Ishikawa (cell line): ENCODE measurements at regions not wholly inside any gene's neighbourhood (a gene's known extent, or its start where the extent isn't known, plus 50 kb on each side); places are given as distances from the start of the nearest gene placed in this dataset.

Source experiments
- CEBPB ChIP-seq: IDR thresholded peaks from 2 replicates; pipeline ENCODE4 v1.6.1; 2012
- CREB1 ChIP-seq: IDR thresholded peaks from 2 replicates; pipeline ENCODE4 v1.6.1; 2012; ENCODE audit warnings: low read depth
- EGR1 ChIP-seq: IDR thresholded peaks from 2 replicates; pipeline ENCODE4 v1.6.1; 2012
- EP300 ChIP-seq: IDR thresholded peaks from 2 replicates; pipeline ENCODE4 v1.6.1; 2012; ENCODE audit warnings: borderline replicate concordance
- FOXM1 ChIP-seq: IDR thresholded peaks from 2 replicates; pipeline ENCODE4 v1.6.1; 2012; ENCODE audit warnings: low read depth, borderline replicate concordance
- MAX ChIP-seq: IDR thresholded peaks from 2 replicates; pipeline ENCODE4 v1.6.1; 2012
- NFIC ChIP-seq: IDR thresholded peaks from 2 replicates; pipeline ENCODE4 v1.6.1; 2012
- RAD21 ChIP-seq: IDR thresholded peaks from 2 replicates; pipeline ENCODE4 v1.6.1; 2012; ENCODE audit warnings: low read depth
- REST ChIP-seq: IDR thresholded peaks from 2 replicates; pipeline ENCODE4 v1.6.1; 2012; ENCODE audit warnings: low read depth, mild to moderate bottlenecking
- TAF1 ChIP-seq: IDR thresholded peaks from 2 replicates; pipeline ENCODE4 v1.6.1; 2012; ENCODE audit warnings: low read depth, mild to moderate bottlenecking
- TCF12 ChIP-seq: IDR thresholded peaks from 2 replicates; pipeline ENCODE4 v1.6.1; 2012; ENCODE audit warnings: low read depth
- TEAD4 ChIP-seq: IDR thresholded peaks from 2 replicates; pipeline ENCODE4 v1.6.1; 2012
- YY1 ChIP-seq: IDR thresholded peaks from 2 replicates; pipeline ENCODE4 v1.6.1; 2012; ENCODE audit warnings: low read depth
- ZBTB7A ChIP-seq: IDR thresholded peaks from 2 replicates; pipeline ENCODE4 v1.6.1; 2012; ENCODE audit warnings: low read depth
- TF ChIP-seq, protein P1 (sequence below): IDR thresholded peaks from 2 replicates; pipeline ENCODE4 v1.6.1; 2012

- TF ChIP-seq REST (no peak), EGR1 (no peak), YY1 (no peak), NFIC (no peak), TAF1 (no peak), FOXM1 (no peak), TCF12 (no peak), CREB1 (no peak), TEAD4 (no peak), MAX (no peak), EP300 (no peak), RAD21 (no peak), CEBPB (no peak)
- TF ChIP-seq, protein P1, sequence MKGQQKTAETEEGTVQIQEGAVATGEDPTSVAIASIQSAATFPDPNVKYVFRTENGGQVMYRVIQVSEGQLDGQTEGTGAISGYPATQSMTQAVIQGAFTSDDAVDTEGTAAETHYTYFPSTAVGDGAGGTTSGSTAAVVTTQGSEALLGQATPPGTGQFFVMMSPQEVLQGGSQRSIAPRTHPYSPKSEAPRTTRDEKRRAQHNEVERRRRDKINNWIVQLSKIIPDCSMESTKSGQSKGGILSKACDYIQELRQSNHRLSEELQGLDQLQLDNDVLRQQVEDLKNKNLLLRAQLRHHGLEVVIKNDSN: no peak
Measured at GRCh38 chr1:166700696-166701095, 138.6 kb upstream of the POGK start.

- TF ChIP-seq TEAD4 (no peak), TAF1 (no peak), CREB1 (no peak), RAD21 (no peak), YY1 (no peak), CEBPB (no peak), NFIC (no peak), MAX (no peak)
Measured at GRCh38 chr1:166701603-166702100, 137.6 kb upstream of the POGK start.

DNA sequence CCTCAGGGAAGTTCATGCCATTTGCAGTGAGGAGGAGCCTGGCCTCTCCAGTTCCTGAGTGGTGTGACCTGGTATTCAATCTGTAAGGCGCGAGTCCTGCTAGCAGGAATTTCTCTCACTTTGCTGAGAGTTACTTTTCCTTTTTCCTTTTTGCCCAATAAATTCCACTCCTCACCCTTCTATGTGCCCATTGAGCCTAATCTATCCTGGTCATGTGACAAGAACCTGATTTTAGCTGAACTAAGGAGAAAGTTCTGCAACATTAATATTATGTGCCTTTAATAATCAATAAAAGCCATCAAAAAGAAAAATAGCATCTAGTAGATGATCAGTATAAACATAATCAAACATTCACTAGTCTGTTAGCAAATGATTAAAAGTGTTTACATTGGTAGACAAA lies 136.1 kb upstream of the POGK start:
- TF ChIP-seq RAD21 (no peak), MAX (no peak), TEAD4 (no peak), FOXM1 (no peak), ZBTB7A (no peak), TAF1 (no peak), REST (no peak), CREB1 (no peak), CEBPB (no peak), NFIC (no peak), EGR1 (no peak), TCF12 (no peak)

DNA sequence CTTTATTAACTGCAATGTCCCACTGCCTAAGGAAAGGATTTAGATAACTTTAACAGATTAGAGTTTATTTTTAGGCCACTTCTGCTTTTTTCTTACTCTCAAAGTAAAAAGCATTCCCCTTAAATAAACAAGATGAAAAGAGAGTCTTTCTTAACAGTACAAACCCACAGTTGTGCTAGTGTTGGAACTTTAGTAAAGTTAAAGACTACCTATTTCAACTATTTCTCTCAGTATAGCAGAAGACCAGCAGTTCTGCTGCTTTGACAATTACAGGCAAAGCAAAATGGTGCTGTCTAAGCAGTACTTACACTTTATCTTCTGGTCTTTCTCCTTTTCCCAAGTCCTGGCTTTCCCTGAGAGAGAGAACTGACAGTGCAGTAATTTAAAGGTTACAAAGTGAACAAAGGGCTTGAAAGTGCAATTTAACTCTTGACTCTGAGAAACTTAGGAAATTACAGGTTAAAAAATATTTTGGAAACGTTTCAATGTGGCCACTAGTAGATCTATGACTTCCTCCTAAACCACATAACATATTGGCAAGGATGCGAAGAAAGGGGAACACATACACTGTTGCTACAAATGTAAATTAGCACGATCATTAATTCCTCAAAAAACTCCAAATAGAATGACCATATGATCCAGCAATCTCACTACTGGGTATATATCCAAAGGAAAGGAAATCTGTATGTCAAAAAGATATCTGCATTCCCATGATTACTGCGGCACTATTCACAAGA lies 135.4 kb upstream of the POGK start:
- TF ChIP-seq MAX (no peak), CEBPB (no peak), ZBTB7A (no peak)

DNA sequence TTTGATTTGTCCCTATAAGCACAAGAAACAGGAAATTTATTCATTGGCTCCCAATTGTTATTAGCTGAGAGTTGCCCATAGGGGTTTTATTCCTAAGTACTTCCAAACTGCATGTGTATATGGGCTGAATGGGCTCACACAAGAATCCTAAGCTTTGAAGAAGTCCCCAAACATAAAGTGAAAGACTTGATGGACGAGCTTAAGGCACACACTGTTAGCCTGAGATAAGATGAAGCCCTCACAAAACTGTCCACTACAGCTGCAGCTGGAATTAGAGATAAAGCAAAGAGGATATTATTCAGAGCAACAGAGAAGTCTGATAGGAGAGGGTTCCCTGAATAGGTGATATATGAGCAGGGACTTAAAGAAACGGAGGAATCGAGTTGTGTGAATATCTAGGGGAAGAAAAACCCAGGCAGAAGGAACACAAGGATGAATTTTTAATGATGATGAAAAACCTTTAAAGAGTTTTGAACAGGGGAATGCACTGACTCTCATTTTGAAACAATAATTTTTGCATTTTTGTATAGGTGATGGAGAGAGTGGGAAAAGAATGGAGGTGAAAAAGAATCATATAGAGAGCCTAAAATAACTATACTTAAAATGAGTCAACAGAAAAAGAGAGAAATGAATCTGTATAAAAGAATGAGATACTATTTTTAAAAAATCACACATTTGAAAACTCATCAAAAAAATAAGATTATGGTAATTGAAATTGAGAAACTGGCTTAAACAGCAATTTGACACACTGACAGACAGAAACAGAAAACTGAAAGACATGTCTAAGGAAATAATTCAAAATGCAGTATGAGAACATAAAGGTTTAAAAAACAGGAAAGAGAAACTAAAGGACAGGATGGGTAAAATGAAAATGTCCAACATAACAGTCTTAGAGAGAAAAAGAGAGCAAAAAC lies 133.6 kb upstream of the POGK start:
- no peak for TF ChIP-seq RAD21
- no peak for TF ChIP-seq EP300
- TF ChIP-seq MAX: no peak
- TF ChIP-seq TCF12: no peak
- TF ChIP-seq CEBPB: no peak
- no peak for TF ChIP-seq TAF1
- no peak for TF ChIP-seq FOXM1
- TF ChIP-seq ZBTB7A: no peak
- TF ChIP-seq TEAD4: no peak
- TF ChIP-seq, protein P1: no peak
- no peak for TF ChIP-seq CREB1
